Inflammatory macrophage treated with lipopolysaccharide for 1 hour (primary cell): ENCODE measurements at regions not wholly inside any gene's neighbourhood (a gene's known extent, or its start where the extent isn't known, plus 50 kb on each side); places are given as distances from the start of the nearest gene placed in this dataset.

ENCODE experiments used
- DNase-seq, 2 donors: peaks; one replicate each; pipeline ENCODE4 v3.0.0-alpha.2; 2020 to 2022

GRCh38 chr17:54009502-54009901, 186.8 kb downstream of the KIF2B start:
- no peak for DNase-seq

DNA sequence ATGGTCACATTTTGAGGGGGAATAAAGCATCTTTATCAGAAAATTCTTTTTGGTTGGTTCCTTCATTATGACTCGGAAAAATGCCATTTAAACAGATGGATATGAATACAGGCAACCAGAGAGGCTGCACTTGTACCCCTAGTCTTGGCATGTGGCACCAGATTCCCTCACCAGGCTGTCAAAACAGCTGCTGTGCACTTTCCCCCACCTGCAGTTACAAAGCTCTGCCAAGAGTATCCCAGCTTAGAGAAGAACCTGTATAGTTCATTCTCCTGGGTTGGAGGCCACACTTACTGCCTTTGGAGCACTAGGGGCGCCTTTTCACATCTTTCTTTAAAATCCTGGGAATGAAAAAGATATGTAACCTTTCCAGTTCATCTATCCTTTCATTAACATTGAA, 190.3 kb downstream of the KIF2B start:
- no peak for DNase-seq

DNA sequence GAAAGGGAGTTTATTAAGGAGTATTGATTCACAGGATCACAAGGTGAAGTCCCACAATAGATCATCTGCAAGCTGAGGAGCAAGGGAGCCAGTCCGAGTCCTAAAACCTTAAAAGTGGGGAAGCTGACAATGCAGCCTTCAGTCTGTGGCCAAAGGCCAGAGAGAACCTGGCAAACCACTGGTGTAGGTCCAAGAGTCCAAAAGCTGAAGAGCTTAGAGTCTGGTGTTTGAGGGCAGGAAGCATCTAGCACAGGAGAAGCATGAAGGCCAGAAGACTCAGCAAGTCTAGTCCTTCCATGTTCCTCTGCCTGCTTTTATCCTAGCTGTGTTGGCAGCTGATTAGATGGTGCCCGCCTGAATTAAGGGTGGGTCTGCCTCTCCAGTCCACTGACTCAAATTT, 193.0 kb downstream of the KIF2B start:
- no peak for DNase-seq

GRCh38 chr17:54021418-54021817, 198.7 kb downstream of the KIF2B start:
- no peak for DNase-seq

DNA sequence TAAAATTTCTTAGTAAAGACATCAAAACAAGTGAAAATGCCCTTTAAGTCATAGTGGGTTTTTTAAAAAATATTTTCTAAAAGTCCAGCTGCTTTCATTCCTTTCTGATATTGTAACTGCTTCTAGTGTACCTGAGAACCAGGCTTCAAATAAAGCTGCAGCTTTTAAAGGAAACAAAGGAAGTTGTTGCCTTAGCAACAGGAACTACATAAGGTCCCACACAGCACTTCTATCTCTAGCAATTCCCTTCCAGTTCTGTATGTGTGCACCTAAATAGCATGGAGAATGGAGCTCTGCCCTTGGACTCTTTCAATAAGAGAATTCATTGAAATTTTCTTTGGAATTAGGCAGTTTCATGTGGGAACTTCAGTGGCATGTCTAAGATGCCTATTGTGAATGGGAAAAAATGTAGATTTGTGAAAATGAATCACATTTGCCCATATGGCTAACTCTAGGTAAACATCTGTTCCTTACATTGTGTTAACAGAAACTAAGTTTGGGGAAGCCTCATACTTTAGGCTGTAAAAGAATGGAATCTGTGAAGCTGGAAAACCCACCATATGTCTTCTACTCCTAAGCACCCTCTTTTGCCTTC, 206.4 kb downstream of the KIF2B start:
- DNase-seq = no peak

DNA sequence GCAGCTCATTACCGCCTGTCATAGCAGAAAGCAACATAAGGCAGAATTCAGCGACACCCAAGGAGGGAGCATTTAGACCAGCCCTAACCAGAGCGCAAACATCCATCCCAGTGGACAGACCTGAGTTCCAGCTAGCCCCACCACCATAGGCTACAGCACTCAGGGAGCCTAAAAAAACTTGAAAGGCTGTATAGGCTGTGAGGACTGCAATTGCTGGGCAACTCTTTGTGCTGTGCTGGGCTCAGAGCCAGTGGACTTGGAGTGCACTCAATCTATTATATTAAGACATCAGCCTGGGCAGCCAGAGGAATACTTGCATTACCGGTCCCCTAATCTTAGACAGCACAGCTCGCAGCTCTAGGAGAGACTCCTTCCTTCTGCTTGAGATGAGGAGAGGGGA, 207.3 kb downstream of the KIF2B start:
- no peak for DNase-seq

- DNase-seq = no peak
Measured at GRCh38 chr17:54046570-54046969, 223.8 kb downstream of the KIF2B start.

- no peak for DNase-seq
Measured at GRCh38 chr17:54063639-54064038, 240.9 kb downstream of the KIF2B start.

- DNase-seq = no peak
Measured at GRCh38 chr17:54085020-54085419, 262.3 kb downstream of the KIF2B start.

DNA sequence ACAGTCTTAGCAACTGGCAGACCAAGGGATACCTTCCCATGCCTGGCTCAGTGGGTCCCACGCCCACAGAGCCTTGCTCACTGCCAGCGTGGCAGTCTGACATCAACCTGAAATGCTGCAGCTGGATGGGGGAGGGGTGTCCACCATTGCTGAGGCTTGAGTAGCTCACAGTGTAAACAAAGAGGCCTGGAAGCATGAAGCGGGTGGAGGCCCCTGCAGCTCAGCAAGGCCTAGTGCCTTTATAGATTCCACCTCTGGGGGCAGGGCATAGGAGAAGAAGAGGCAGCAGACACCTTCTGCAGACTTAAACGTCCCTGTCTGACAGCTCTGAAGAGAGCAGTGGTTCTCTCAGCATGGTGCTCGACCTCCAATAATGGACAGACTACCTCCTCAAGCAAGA, 263.2 kb downstream of the KIF2B start:
- no peak for DNase-seq

- DNase-seq = no peak
Measured at GRCh38 chr17:54096216-54096615, 273.5 kb downstream of the KIF2B start.

GRCh38 chr17:54099221-54099620, 276.5 kb downstream of the KIF2B start:
- DNase-seq = no peak

DNA sequence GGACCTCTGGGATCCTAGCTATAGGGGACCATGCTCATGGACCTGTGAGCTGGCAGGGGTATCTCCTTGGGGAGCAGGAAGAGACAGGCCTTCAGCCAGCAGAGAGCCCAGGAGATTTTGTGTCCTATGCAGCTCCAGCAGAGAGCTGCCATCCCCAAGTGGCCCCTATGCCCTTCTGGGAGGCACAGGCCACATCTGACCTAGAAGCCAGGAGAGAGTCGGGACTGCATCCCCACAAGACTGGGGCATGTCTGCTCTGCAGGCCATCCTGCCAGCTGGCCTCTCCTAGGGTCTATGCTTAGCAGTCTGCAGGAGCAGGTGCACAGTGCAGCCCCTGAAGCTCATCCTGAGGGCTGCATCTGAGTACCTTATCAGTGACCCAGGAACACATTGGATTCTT, 279.5 kb downstream of the KIF2B start:
- no peak for DNase-seq

DNA sequence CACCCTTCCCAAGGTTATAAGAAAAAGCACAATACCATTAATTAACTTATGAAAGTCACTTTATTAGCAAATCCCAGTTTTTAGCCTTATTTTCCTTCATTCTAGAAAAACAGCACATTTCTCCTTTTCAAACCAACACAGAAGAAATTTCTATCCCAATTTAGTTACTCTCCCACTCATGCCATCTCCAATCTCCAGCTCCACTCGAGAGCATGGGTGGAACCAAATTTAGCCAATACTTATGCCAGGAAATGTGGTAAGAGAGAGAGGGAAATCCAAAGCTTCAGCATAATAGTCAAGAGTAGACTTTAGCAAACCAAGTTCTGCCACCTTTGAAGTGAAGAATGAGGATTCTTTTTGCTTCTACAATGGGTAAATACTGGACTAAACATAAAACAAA, 288.8 kb downstream of the KIF2B start:
- no peak for DNase-seq

- no peak for DNase-seq
Measured at GRCh38 chr17:54117452-54117851, 294.7 kb downstream of the KIF2B start.

DNA sequence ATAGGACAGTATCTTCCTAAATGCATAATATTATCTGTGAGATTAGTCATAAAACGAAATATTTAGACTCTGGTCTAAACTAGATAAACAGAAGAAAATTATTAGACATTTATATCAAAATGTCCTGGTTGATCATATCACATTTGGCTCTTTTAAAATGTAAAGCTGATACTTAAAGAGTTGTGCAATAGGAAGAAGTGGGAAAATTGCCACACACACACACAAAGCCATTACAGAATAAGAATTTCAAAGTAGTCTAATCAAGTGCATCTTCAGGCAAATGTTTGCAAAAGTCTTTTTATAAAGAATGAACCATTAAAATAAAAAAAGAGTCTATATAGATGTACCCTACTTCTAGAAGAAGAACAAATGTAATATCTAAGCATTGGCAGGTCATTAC, 301.7 kb downstream of the KIF2B start:
- DNase-seq = no peak

GRCh38 chr17:54153423-54153822, 330.7 kb downstream of the KIF2B start:
- no peak for DNase-seq

GRCh38 chr17:54157542-54157941, 334.8 kb downstream of the KIF2B start:
- DNase-seq = no peak

DNA sequence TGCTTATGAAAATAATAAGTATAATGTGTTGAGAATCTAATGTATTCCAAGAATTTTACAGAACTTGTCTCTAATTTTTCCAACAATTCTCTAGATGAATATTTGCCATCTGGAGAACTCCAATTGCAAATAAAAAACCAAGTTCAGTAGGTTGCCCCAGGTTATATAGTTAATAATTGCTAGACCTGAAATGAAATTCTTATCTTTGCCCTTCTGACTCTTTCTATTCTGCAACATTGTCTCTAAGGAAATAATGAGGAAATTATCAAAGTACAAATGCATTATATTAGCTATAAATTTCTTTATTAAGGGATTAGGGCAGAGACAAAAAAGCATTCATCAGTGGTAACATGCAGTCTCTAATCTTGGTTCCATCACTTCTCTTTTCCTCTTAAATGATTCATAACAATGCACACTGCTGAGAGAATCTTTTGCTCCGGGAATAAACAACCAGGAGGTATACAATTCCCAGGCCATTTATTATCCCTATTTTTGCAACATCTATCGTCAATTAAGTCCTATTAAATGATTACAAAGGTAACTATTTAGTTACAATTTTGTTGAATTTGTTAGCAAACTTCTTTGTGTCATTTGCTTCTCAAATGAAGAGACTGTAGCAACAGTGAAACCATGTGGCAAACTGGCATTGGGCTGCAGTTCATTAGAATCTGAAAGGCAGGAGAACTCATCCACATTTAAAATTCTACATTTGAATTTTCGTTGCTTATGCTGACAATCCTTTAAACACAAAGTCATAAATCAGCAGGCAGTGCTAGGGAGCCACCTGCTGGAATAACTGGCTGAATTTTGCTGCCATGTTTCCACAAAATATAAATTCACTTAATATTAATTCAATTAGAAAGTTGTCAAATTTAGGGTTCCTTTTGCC, 349.6 kb downstream of the KIF2B start:
- DNase-seq = no peak

DNA sequence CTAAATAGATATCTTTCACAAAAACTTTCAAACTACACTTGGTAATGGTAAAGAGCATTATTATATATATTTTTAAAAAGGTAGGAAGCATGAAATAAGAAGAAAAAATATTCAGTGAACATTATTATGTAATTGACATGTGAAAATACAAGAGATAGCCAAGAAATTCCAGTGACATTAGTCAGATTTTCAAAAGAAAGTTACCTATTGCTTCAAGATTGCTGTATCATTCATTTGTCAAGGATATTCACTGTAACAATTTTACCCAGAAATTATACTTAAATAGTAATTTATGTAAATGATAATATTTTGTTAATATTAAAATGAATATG, 350.2 kb downstream of the KIF2B start:
- no peak for DNase-seq

DNA sequence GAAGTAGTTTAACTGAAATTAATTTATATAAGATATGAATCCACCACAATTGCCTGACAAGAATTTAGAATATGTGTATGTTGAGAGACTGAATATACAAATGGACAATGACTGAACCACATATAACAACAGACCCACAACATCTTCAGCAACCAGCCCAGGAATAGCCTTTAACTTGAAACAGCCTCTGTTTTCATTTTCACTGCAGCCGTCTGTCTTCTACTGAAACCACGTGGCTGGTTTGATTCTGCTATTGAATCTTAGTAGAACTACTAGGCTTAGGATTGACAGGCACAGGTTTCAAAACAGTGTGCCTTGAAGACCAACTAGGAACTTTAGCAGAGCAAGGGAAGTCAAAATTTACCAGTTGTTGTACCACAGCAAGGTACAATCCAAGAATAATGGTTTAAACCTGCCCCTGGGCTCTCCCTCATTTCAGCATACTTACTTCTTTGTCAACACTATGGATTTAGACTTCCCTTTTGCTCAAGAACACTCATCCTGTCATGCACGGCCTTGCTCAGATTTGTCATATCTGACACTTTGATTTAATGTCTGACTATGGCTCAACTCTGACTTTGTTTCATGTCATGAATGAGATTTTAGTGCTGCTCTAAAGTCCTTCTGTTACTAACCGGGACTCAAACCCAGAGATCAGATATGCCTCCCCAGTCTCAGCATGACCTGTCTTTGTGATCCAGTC, 355.0 kb downstream of the KIF2B start:
- no peak for DNase-seq

- DNase-seq = no peak
Measured at GRCh38 chr17:54180950-54181349, 358.2 kb downstream of the KIF2B start.

- DNase-seq = no peak
Measured at GRCh38 chr17:54191261-54191660, 368.5 kb downstream of the KIF2B start.

- no peak for DNase-seq
Measured at GRCh38 chr17:54194268-54194667, 371.5 kb downstream of the KIF2B start.
